A673 (cell line): ENCODE measurements at regions not wholly inside any gene's neighbourhood (a gene's known extent, or its start where the extent isn't known, plus 50 kb on each side); places are given as distances from the start of the nearest gene placed in this dataset.
"Not testable (repeated sequence)": the region's sequence is repeated elsewhere in the genome, so short reads cannot be mapped to it uniquely, and the experiment has no call there.

Experiments used
- BruUV-seq: library from RNA; stranded (reverse); fragments of 400-500 nt; replicated peaks from 2 replicates; lab custom pipeline; 2021; lab: Mats Ljungman, UMichigan
- CTCF ChIA-PET: fragments of 300-600 bp; sonication (Branson Sonifier 250); formaldehyde crosslinking; loops from one replicate; lab custom pipeline; 2022; ENCODE audit warnings: antibody characterized with exemption; lab: Charles Lee
- POLR2A ChIA-PET: fragments of 300-600 bp; sonication (Branson Sonifier 250); formaldehyde crosslinking; loops from one replicate; lab custom pipeline; 2022; ENCODE audit warnings: antibody characterized with exemption; ENCODE audit not compliant: low non-redundant PET; lab: Charles Lee
- DNase-seq: peaks from one replicate; pipeline ENCODE4 v3.0.0-alpha.2; 2015; ENCODE audit warnings: low spot score
- H3K27ac ChIP-seq: fragments of 200-600 bp; sonication (generic); 2 replicates; pipeline ENCODE4 v1.5.1; 2016; ENCODE audit warnings: mixed run types, low read depth, mild to moderate bottlenecking, mixed read lengths, antibody characterized with exemption, low read length; ENCODE audit not compliant: poor library complexity, severe bottlenecking
- H3K27me3 ChIP-seq: fragments of 200-600 bp; sonication (generic); replicated peaks from 2 replicates; pipeline ENCODE4 v1.6.1; 2017; ENCODE audit warnings: mixed run types, low read depth, mild to moderate bottlenecking, mixed read lengths, antibody characterized with exemption, low read length; ENCODE audit not compliant: insufficient read depth, poor library complexity
- H3K36me3 ChIP-seq: fragments of 200-600 bp; sonication (generic); 2 replicates; pipeline ENCODE4 v1.6.1; 2016; ENCODE audit warnings: mixed run types, mild to moderate bottlenecking, mixed read lengths, antibody characterized with exemption, low read length; ENCODE audit not compliant: insufficient read depth, poor library complexity, severe bottlenecking
- H3K4me1 ChIP-seq: fragments of 200-600 bp; sonication (generic); 2 replicates; pipeline ENCODE4 v1.6.1; 2017; ENCODE audit warnings: mixed run types, mild to moderate bottlenecking, mixed read lengths, antibody characterized with exemption, low read length; ENCODE audit not compliant: insufficient read depth, poor library complexity, severe bottlenecking
- H3K4me3 ChIP-seq: fragments of 200-600 bp; sonication (generic); 2 replicates; pipeline ENCODE4 v1.5.1; 2016; ENCODE audit warnings: low read depth, mixed run types, mild to moderate bottlenecking, mixed read lengths, low read length; ENCODE audit not compliant: poor library complexity, severe bottlenecking
- H3K9me3 ChIP-seq: fragments of 200-600 bp; sonication (generic); 2 replicates; pipeline ENCODE4 v1.6.1; 2016; ENCODE audit warnings: mixed run types, low read depth, mild to moderate bottlenecking, mixed read lengths, antibody characterized with exemption, low read length; ENCODE audit not compliant: poor library complexity, severe bottlenecking
- CTCF ChIP-seq: fragments of 300-800, 200-600 bp; sonication (generic); conservative IDR thresholded peaks from 2 replicates; pipeline ENCODE4 v1.5.1; 2017; ENCODE audit warnings: low read depth, mild to moderate bottlenecking, antibody characterized with exemption, low read length, moderate library complexity, mixed read lengths
- EZH2 ChIP-seq: fragments of 200-600 bp; sonication (generic); IDR thresholded peaks from 2 replicates; pipeline ENCODE4 v1.6.1; 2017; ENCODE audit warnings: borderline replicate concordance, low read depth, mild to moderate bottlenecking, mixed read lengths, antibody characterized with exemption, low read length; ENCODE audit not compliant: poor library complexity, severe bottlenecking
- intact Hi-C: fragments of 100-400 bp; cut with micrococcal nuclease; formaldehyde crosslinking; loops from one replicate; pipeline ENCODE4 v1.10.0; 2022; ENCODE audit not compliant: unreplicated experiment

GRCh38 chr6:23663652-23664051, 462.4 kb upstream of the NRSN1 start:
- TF ChIP-seq EZH2 (no peak), CTCF (no peak)
- BruUV-seq = no TSS peak
- intact Hi-C loops = no loop called here

GRCh38 chr6:23665911-23666310, 460.1 kb upstream of the NRSN1 start:
- DNase-seq, H3K4me1 ChIP-seq, H3K9me3 ChIP-seq, BruUV-seq, POLR2A ChIA-PET, intact Hi-C loops, CTCF ChIA-PET, H3K27me3 ChIP-seq, H3K27ac ChIP-seq, H3K36me3 ChIP-seq, H3K4me3 ChIP-seq: not testable (repeated sequence)

More at GRCh38 chr6:23663652-23664051, 462.4 kb upstream of the NRSN1 start:
- ChIA-PET POLR2A (no interaction called here), CTCF (no interaction called here)
- H3K27ac ChIP-seq = no peak overlapping the region
- no peaks in the 10 kb centered on the region for H3K9me3 ChIP-seq
- DNase-seq = no peak
- no peaks in the 10 kb centered on the region for H3K36me3 ChIP-seq
- H3K4me1 ChIP-seq = peaks cover 3% of the 10 kb centered on the region
- H3K4me3 ChIP-seq = no peak overlapping the region
- H3K27me3 ChIP-seq = no peaks in the 10 kb centered on the region

- Histone ChIP-seq H3K4me3 (no peak overlapping the region), H3K27ac (no peak overlapping the region), H3K27me3 (no peaks in the 10 kb centered on the region), H3K36me3 (no peaks in the 10 kb centered on the region), H3K9me3 (peaks cover 5% of the 10 kb centered on the region), H3K4me1 (no peaks in the 10 kb centered on the region)
- intact Hi-C loops = no loop called here
- BruUV-seq = no TSS peak
- TF ChIP-seq CTCF (no peak), EZH2 (no peak)
- no peak for DNase-seq
- ChIA-PET CTCF (no interaction called here), POLR2A (no interaction called here)
Observed at GRCh38 chr6:23672737-23673136, 453.3 kb upstream of the NRSN1 start.

- DNase-seq = no peak
- H3K4me3 ChIP-seq = no peak overlapping the region
- intact Hi-C loops = no loop called here
- no peaks in the 10 kb centered on the region for H3K9me3 ChIP-seq
- ChIA-PET POLR2A (no interaction called here), CTCF (no interaction called here)
- no peak for TF ChIP-seq CTCF
- TF ChIP-seq EZH2 = no peak
- no peaks in the 10 kb centered on the region for H3K4me1 ChIP-seq
- no peak overlapping the region for H3K27ac ChIP-seq
- no peaks in the 10 kb centered on the region for H3K36me3 ChIP-seq
- no peaks in the 10 kb centered on the region for H3K27me3 ChIP-seq
- no TSS peak for BruUV-seq
Observed at GRCh38 chr6:23678626-23679025, 447.4 kb upstream of the NRSN1 start.
